HG03196 (cell line): ENCODE measurements at regions not wholly inside any gene's neighbourhood (a gene's known extent, or its start where the extent isn't known, plus 50 kb on each side); places are given as distances from the start of the nearest gene placed in this dataset.

ENCODE experiments used
- ATAC-seq: cut with Tn5 transposase; IDR thresholded peaks from one replicate; pipeline ENCODE4 v1.9.1; 2021; ENCODE audit not compliant: unreplicated experiment

DNA sequence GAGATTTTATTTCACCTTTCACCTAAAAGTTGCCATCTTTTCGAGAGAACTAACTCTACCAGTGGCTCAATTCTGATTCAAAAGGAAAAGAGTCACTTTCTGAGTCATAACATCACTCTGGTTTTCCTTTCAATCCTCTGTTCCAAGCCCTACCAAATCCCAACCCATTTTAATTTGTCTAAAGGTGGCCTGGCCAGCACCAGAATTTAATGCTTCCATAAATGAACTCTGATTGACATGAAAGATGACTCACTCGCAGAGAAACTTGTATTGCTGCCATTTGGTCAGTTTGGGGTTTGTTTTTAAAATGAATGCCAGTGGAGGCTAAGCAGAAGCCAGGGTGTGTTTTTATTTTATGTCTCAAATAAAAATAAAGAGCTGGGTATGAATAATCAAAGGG, 117.4 kb upstream of the SOX5 start:
- no peak for ATAC-seq

DNA sequence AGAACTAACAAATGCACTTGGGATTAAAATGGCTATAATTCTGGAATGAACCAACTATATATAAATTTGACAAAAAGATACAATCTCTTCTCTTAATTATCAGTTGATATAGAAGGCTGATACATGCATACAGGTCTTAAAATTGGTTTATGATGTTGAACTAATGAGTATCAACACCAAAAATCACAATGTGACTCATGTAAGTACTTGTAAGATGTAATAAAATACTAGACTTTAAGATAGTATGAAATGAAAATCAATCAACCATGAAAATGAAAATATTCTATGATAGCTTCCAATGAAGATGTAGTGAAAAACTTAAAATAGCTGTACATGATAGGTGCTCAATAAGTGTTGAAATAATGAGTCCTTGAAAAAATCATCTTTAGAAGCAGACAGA, 116.6 kb upstream of the SOX5 start:
- no peak for ATAC-seq

- ATAC-seq: no peak
Observed at GRCh38 chr12:24062642-24063245, 113.3 kb upstream of the SOX5 start.

- ATAC-seq: no peak
Observed at GRCh38 chr12:24060089-24060488, 110.6 kb upstream of the SOX5 start.

DNA sequence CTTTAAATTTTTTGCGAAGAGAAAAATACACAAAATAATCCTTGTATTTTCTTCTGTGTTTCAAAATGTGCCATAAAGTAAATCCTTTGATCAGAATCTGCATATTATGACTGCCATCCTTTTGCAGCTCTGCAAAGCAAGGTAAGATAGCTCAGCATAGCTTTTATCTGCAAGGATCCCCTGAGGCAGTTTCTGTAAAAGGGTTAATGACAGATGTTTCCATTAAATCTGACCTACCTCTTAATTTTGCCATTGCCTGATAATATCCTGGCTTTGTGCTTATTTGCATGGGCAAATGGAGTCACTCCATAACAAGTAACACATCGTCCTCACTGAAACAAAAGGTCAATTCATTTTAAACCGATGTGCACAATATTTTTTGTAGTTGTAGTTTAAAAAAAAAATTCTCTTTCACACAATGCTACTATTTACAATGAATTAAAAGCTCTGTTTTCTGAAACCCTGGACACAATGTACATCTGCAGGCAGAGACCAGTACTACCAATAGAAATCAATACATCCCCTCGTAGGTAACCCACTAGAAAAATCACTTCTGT, 108.5 kb upstream of the SOX5 start:
- ATAC-seq: no peak

DNA sequence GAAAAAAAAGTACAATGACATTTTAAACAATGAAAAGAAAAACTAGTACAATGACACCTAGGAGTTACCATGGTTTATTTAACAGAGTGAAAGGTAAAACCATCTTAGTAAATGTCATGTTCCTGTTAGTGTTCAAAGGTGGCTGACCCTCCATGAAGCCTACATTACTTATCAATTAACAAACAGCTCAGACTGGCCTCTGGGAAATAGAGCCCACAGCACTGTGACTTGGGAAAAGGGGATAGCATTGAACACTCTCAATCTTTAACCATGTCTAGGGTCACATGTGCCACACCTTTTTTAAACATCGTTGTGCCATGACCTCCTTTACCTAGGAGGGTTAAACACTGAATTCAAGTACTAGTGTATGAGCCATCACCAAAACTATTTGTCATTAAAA, 106.3 kb upstream of the SOX5 start:
- no peak for ATAC-seq

- no peak for ATAC-seq
Observed at GRCh38 chr12:24054416-24054815, 104.9 kb upstream of the SOX5 start.

GRCh38 chr12:24049728-24050127, 100.3 kb upstream of the SOX5 start:
- no peak for ATAC-seq

DNA sequence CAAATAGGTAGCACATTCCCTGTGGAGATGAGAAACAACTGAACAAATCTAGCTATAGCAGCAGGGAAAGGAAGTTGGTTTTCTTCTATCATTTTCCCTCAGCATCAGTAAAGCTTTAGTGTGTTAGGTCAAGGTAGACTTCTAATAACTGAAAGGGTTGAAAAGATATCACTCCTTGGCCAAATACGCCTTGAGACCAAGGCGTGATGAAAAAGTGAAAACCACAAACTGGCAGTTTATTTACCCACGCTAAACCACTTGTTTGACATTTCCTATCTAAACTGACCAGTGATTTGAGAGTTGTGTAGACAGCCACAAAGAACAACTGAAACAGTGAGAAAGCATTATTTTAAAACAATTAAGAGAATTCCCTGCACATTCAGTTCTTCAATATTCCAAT, 99.6 kb upstream of the SOX5 start:
- no peak for ATAC-seq

GRCh38 chr12:24048446-24048845, 99.0 kb upstream of the SOX5 start:
- ATAC-seq: no peak

GRCh38 chr12:24047326-24047725, 97.9 kb upstream of the SOX5 start:
- no peak for ATAC-seq

- ATAC-seq: no peak
Observed at GRCh38 chr12:24045816-24046257, 96.4 kb upstream of the SOX5 start.

- no peak for ATAC-seq
Observed at GRCh38 chr12:24044941-24045703, 95.7 kb upstream of the SOX5 start.

- no peak for ATAC-seq
Observed at GRCh38 chr12:24042651-24043050, 93.2 kb upstream of the SOX5 start.

GRCh38 chr12:24039113-24039525, 89.6 kb upstream of the SOX5 start:
- ATAC-seq: no peak

DNA sequence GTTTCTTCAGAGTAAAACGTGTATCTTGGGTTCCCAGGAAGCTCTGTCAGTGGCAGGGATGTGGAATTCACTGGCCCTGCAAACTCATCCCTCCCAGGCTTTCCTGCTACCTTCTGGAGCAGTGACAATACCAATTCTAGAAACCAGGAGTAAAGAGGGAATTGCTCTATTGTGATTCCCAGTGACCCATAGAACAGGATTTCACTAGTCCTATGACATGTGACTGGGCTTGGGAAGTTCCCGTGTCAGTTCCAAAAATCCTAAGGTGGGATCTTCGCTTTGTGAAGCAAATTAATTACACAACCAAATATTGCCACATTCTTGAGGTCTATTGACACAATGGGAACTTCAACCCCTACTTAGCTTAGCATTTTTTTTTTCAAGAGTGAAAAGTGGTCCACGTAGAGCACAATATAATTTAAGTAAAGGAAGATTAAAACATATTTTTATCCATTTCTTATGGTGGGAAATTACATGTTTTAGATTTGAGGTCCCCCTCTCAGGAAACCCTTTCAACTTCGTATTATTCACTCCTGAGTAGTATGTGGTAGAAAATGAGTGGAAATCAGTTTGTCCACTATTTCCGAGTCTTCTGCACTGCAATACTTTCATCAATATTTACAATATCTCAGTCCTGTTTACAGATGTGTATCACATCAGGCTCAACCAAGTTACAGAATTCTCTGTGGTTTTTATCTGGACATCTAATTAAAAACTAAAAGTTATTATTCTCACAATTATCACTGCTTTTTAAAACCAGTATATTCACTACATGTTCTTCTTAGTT, 88.9 kb upstream of the SOX5 start:
- no peak for ATAC-seq

GRCh38 chr12:24036438-24037216, 87.2 kb upstream of the SOX5 start:
- ATAC-seq: no peak

DNA sequence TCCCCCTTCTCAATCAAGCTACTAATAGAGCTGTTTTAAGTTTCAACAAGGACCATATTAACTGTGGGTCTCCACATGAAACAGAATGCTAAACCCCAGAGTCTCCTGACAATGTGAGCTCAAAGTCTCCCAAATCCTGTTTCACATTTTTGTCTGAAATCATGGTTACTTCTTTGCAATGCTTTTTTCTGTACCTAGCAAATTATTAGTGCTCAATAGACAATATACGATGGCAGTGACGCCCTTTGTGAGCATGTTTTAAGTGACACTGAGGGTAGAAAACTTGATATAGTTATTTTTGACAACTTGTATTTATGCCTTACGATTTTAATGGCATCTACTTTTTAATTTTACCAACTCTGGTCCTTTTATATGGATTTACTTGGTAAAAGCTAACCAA, 85.4 kb upstream of the SOX5 start:
- no peak for ATAC-seq

GRCh38 chr12:24034160-24034559, 84.7 kb upstream of the SOX5 start:
- ATAC-seq: no peak

DNA sequence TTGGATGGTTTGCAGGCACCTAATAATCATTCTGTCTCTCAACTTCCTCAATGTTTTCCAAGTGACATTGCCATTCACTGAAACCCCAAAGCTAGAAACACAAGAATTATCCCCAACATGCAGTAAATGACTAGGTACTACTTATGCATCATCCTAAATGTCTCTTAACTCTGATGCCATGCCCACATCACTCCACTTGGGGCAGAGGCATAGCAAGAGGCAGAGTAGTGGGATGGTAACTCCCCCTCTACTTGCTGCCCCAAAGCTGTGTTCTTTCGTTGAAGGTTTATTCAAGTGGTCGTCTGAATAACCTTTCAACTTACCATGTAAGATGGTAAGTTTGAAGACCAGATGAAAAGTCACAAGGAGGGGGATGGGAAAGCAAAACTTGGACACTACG, 77.9 kb upstream of the SOX5 start:
- no peak for ATAC-seq
